ENCODE measurements at regions not wholly inside any gene's neighbourhood (a gene's known extent, or its start where the extent isn't known, plus 50 kb on each side); places are given as distances from the start of the nearest gene placed in this dataset.
"Not testable (repeated sequence)": the region's sequence is repeated elsewhere in the genome, so short reads cannot be mapped to it uniquely, and the experiment has no call there.

DNA sequence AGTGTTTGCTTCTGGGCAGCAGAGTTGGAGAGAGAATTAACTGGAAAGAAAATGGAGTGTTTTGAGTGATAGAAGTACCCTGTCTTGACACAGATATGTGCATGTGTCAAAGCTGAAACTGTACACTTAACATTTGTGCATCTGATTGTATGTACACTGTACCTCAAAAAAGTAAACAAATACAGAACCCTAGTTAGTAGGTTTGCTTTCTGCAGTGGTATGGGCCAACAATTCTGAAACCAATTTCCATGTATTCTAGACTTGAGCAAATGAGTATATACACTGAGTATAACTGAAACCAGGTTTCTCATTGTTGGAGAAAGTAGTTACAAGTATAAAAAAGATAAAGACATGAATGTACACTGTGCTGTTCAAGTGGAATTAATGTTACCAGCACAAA is 52.4 kb downstream of the ELAPOR2 start:
- DNase-seq (ENCODE audit: low spot score) = no peak

GRCh38 chr7:87004956-87005355 is 54.5 kb downstream of the ELAPOR2 start:
- no peak for DNase-seq (ENCODE audit: low spot score)

DNA sequence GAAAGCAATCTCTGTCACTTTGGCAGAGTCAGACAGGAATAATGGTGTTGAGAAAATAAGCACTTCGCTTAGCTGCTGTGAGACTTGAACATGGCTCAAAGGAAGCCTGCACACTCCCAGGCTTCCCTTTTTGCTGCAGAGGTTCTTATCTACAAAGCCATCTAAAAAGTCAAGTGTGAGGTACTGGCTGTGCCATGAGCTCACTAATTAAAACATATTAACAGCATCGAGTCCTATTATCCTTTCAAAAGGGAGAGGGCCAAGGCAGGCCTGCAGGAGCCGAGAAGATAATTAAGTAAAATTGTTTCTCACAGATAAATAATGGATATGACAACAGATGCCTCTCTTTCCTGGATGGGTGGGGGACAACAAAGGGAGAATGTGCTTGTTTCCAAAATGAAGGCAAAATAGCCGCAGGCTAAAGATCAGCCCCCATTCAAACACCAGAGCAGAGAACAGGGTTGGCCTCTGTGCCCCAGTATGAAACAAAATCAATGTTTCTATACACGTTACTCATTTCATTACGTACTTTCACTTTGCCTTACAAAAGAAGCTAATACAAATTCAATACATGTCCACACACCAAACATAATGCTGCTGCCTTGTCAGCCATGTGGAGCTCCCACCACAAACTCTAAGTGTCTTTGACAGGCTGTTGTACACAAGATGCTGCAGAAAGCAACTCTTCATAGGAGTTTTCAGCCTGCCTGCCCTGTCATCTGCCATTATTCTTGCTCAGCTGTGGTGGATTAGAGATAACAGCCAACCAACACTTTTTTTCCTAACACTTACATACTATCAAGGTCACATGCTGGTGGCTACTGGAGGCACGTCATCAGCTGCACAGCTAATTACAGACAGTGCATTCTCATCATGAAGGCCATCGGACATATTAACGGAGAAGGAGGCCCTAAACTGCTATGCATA is 55.3 kb downstream of the ELAPOR2 start:
- DNase-seq (ENCODE audit: low spot score) = no peak

GRCh38 chr7:87001214-87001613 is 58.2 kb downstream of the ELAPOR2 start:
- DNase-seq (ENCODE audit: low spot score) = peak; percentile 26

DNA sequence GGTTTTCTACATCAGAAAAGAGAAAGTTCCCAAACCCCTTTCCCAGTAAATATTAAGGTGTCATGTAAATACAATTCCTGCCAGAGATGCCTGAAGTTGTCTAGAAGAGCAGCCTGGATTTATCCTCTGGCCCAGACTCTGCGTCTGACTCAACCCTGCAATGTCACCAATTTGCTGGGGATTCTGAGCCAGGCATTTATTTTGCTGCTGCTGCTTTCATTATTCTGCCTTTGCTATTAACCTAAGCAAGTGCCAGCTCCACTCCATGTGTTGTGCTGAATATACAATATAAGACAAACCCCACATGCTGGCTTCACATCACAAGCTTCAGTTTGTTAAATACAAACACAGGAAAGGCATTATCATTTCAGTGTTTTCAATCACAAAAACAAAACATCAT is 59.1 kb downstream of the ELAPOR2 start:
- DNase-seq (ENCODE audit: low spot score) = peak; percentile 34

DNA sequence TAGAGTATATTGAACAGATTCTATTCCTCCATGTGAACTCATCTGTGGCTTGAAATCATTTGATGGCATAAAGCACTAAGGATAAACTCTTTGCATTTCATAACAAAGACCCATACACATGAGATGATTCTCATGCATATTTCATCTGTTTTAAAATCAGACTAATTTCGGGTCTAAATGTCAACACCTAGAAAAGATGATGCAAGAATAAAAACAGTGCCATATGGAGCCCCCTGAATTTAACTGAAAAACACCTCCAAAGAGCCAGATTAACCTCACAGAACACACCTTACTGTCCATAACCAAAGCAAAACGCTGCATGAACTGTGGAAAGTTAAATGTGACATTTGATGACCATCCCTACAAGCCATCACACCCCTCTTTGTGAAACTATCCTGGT is 59.7 kb downstream of the ELAPOR2 start:
- no peak for DNase-seq (ENCODE audit: low spot score)

DNA sequence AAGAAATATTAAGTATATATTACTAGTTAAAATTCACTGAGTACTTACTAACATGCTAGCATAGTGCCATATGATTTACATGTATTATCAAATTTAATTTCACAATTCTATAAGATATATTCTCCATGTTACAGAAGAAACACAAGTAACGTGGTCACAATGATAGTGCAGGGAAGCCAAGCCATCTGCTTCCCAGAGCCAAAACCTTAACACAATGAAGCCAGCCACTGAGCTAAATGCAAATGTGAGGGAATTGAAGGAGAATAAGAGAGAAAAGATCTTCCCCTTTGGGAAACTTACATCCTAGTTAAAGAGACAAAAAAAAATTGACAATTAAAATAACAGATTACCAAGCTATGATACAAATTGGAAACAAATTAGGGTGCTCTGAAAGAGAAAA is 63.6 kb downstream of the ELAPOR2 start:
- no peak for DNase-seq (ENCODE audit: low spot score)

- no peak for DNase-seq (ENCODE audit: low spot score)
These were observed 64.3 kb downstream of the ELAPOR2 start for GRCh38 chr7:86995052-86995725.

GRCh38 chr7:86991771-86992191 is 67.7 kb downstream of the ELAPOR2 start:
- no peak for DNase-seq (ENCODE audit: low spot score)

DNA sequence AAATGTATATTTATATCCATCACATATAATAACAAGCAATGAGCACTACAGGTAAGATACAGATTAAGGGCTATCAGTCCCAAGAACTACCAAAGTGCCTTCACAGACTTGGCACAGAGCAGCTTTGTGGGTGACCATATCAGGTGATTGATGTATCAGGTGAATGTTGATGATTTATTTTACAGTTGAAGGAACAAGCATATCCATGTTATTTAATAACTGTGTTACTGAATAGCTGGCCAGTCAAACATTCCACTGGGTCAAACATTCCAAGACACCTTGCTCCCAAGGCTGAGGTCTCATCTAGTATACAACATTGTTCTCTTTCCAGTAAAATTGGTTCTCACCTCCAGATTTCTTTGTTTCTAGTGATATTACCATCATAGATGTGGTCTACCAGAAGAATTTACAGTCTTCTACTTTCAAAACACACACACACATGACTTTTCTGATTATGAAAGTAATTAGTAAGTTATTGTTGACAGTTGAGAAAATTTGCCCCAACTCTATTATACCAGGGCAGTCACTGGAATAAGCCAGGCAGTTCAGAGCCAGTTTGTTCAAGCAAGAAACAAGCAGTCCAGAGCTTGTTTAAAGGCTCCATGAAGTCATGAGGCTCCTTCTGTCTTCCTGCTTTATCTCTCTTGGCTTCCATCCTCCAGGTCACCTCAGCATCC is 68.2 kb downstream of the ELAPOR2 start:
- DNase-seq (ENCODE audit: low spot score) = no peak

DNA sequence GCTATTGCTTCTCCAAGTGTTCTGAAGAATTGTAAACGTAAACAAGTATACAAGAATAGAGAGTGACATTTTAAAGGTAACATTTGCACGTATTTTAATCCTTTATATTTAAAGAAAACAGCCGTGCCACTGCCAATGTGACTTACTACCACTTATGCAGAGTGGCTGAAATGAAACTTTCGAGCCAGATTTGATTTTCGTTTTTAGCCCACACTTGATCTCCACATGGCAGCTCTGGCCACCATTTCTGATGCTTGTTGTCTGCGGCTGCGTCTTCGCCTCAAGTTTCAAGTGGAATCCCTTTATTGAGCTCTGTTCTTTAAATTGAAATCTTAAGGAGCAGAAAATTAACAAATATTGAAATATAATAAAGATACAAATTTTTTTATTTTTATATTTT is 70.0 kb downstream of the ELAPOR2 start:
- no peak for DNase-seq (ENCODE audit: low spot score)

DNA sequence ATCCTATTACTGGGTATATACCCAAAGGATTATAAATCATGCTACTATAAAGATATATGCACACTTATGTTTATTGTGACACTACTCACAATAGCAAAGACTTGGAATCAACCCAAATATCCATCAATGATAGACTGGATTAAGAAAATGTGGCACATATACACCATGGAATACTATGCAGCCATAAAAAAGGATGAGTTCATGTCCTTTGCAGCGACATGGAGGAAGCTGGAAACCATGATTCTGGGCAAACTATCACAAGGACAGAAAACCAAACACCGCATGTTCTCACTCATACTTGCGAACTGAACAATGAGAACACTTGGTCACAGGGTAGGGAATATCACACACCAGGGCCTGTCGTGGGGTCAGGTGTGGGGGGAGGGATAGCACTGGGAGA is 71.6 kb downstream of the ELAPOR2 start:
- not testable (repeated sequence) for DNase-seq (ENCODE audit: low spot score)

- DNase-seq (ENCODE audit: low spot score) = not testable (repeated sequence)
These were observed 72.1 kb downstream of the ELAPOR2 start for GRCh38 chr7:86987358-86987757.

- not testable (repeated sequence) for DNase-seq (ENCODE audit: low spot score)
These were observed 74.1 kb downstream of the ELAPOR2 start for GRCh38 chr7:86985342-86985741.

GRCh38 chr7:86983654-86984053 is 75.8 kb downstream of the ELAPOR2 start:
- not testable (repeated sequence) for DNase-seq (ENCODE audit: low spot score)

DNA sequence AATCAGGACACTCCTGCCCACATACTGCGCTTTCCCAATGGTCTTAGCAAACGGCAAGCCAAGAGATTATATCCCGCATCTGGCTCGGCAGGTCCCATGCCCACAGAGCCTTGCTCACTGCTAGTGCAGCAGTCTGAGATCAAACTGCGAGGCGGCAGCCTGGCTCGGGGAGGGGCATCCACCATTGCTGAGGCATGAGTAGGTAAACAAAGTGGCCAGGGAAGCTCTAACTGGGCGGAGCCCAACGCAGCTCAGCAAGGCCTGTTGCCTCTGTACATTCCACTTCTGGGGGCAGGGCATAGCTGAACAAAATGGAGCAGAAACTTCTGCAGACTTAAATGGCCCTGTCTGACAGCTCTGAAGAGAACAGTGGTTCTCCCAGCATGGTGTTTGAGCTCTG is 77.5 kb downstream of the ELAPOR2 start:
- not testable (repeated sequence) for DNase-seq (ENCODE audit: low spot score)

GRCh38 chr7:86981127-86981526 is 78.3 kb downstream of the ELAPOR2 start:
- no peak for DNase-seq (ENCODE audit: low spot score)

DNA sequence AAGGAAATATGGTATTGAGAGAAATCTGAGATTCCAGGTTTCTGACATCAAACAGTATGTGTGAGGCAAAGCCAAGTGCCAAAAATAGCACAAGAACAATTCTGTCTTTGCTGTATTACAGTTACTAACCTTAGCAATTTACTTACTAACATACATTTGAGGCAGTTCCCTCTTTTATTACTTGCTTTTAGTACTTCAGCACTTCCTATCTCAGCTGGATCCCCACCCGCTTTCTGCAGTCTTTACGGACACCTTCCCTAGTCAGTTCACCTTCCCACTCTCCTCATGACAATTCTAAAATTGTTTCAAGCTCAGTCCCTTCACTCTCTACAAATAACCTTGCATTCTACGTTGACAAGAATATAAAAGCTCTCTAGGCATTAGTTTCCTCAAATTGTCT is 79.2 kb downstream of the ELAPOR2 start:
- DNase-seq (ENCODE audit: low spot score) = no peak

DNA sequence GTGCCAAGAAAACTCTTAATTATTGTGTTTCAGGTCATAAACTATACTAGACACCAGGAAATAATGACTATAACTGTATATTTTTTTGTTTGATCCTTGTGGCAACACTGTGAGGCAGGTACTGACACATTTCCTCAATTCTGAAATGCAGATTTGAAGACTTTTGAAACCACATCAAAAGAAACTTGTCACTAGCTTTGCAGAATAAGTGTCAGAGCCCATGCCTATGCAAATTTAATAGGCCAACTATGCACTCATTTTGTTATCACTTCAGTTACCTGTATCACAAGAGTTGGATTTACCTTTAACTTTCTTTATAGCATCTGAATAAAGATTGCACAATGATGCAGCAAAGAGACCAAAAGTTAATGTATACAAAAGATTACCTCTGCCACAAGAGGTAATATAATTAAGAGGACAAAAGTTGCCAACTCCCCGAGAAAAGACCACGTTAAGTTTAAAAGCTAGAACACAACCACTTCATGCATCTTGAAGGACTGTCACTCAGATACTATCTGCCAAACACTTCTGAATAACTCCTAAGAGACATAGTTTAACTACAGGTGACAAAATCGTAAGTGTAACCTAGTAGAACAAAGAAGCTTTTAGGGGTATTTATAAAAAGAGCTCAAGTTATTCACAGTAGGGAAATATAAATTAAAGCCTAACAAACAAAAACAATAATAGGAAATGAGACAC is 80.5 kb downstream of the ELAPOR2 start:
- no peak for DNase-seq (ENCODE audit: low spot score)

DNA sequence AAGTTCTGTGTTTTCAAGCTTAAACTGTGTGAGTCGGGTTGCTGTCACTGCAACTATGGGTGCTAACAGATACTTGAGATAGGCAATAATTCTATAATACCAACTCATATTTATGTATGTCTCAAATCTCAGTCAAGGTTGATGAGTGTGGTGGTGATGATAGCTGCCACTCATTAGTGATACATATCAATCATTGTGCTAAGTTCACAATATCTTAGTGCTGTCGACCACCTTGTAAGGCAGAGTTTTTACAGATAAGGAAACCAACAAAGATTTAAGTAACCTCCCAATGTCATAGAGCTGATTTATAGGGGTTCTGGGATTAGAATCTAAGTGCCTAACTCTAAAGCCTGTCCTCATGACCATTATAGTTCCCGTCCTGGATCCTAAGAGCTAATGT is 82.5 kb downstream of the ELAPOR2 start:
- no peak for DNase-seq (ENCODE audit: low spot score)

- no peak for DNase-seq (ENCODE audit: low spot score)
These were observed 83.5 kb downstream of the ELAPOR2 start for GRCh38 chr7:86975914-86976313.

DNA sequence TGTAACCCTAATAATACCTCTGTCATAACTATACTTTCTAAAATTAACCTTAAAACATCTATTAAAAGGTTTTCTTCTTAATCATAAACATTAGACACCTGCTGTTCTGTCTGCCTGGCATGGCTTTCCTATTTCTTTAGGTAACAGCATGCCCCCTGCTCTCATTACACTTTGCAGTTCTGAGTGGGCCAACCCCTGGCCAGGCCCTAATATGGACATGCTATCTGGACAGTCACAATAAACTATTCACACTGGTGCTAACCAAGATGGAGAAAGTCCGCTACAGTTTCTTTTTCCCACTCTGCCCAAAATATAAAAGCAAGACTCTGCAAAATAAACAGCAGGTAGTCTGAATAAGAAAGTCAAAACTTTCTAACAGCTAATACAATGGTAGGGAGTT is 84.0 kb downstream of the ELAPOR2 start:
- no peak for DNase-seq (ENCODE audit: low spot score)

Measured in AG20443 (cell line).